ENCODE measurements at regions not wholly inside any gene's neighbourhood (a gene's known extent, or its start where the extent isn't known, plus 50 kb on each side); places are given as distances from the start of the nearest gene placed in this dataset.

GRCh38 chr5:105953616-105954015 lies 1717.1 kb downstream of the EFNA5 start:
- TF ChIP-seq POLR2AphosphoS5 (IDR thresholded peaks at IDR 0.05; ENCODE audit: borderline replicate concordance, low read depth, low read length) (no peak), FOXP2 (optimal IDR thresholded peaks at IDR 0.05; ENCODE audit: control extremely low read depth, extremely low read length, insufficient read depth) (no peak)

Data from SK-N-MC (cell line).